B cell (primary cell): ENCODE measurements at regions not wholly inside any gene's neighbourhood (a gene's known extent, or its start where the extent isn't known, plus 50 kb on each side); places are given as distances from the start of the nearest gene placed in this dataset.

Experiments used
- ATAC-seq: fragments of 200-7000 bp; cut with Tn5 transposase; one replicate; pipeline ENCODE4 v1.10.0; 2021; ENCODE audit warnings: low read depth, mild to moderate bottlenecking, moderate number of reproducible peaks, moderate library complexity
- CTCF ChIA-PET: fragments of 350-600 bp; sonication (Branson Sonifier 250); formaldehyde crosslinking; loops from one replicate; lab custom pipeline; 2021; ENCODE audit warnings: antibody characterized with exemption, inconsistent platforms; lab: Charles Lee
- POLR2A ChIA-PET: fragments of 350-600 bp; sonication (Branson Sonifier 250); formaldehyde crosslinking; loops from one replicate; lab custom pipeline; 2021; ENCODE audit warnings: antibody characterized with exemption; lab: Charles Lee
- DNase-seq: peaks from one replicate; pipeline ENCODE4 v3.0.0; 2013
- H2AFZ ChIP-seq: 2 replicates; pipeline ENCODE4 v1.6.1; 2012; ENCODE audit warnings: mild to moderate bottlenecking, low read depth, low read length; ENCODE audit not compliant: insufficient read depth, poor library complexity, severe bottlenecking
- H3K27ac ChIP-seq, 2 donors: 1 replicate in 1 of 2; 2 replicates in 1 of 2; pipeline ENCODE4 v1.5.1; 2012 to 2013; ENCODE audit warnings: low read length in 2 of 2, mild to moderate bottlenecking in 2 of 2, moderate library complexity in 1 of 2
- H3K27me3 ChIP-seq, 4 experiments: fragments of 200-600 bp in 1 of 4; sonication (generic) in 1 of 4; replicated peaks in 1 of 4; 1 replicate in 2 of 4; 2 replicates in 2 of 4; pipeline versions ENCODE4 v1.6.1 to v1.7.0; 2013 to 2016; ENCODE audit warnings: low read length in 3 of 4, mild to moderate bottlenecking in 2 of 4, mixed read lengths in 1 of 4, moderate library complexity in 1 of 4; ENCODE audit not compliant: insufficient read depth in 4 of 4, control insufficient read depth in 3 of 4; ENCODE audit errors: control extremely low read depth in 1 of 4
- H3K36me3 ChIP-seq, 2 experiments: replicated peaks in 1 of 2; 1 replicate in 1 of 2; 2 replicates in 1 of 2; pipeline versions ENCODE4 v1.6.1 to v1.7.1; 2013; ENCODE audit warnings: low read length in 1 of 2; ENCODE audit not compliant: insufficient read depth in 2 of 2, control insufficient read depth in 1 of 2; ENCODE audit errors: control extremely low read depth in 1 of 2, extremely low read depth in 1 of 2
- H3K4me1 ChIP-seq, 2 donors: fragments of 200-600 bp in 1 of 2; sonication (generic) in 1 of 2; 1 replicate in 1 of 2; 2 replicates in 1 of 2; pipeline versions ENCODE4 v1.5.1 to v1.6.1; 2013 to 2017; ENCODE audit warnings: low read length in 2 of 2; ENCODE audit not compliant: control insufficient read depth in 2 of 2, insufficient read depth in 2 of 2
- H3K4me2 ChIP-seq: replicated peaks from 2 replicates; pipeline ENCODE3; 2012; ENCODE audit warnings: mild to moderate bottlenecking, low read depth, low read length; ENCODE audit not compliant: poor library complexity, severe bottlenecking
- H3K4me3 ChIP-seq, 5 experiments: fragments of 200-600 bp in 1 of 5; sonication (generic) in 1 of 5; 1 replicate in 3 of 5; 2 replicates in 2 of 5; pipeline versions ENCODE4 v1.5.1 to v1.7.0; 2011 to 2016; ENCODE audit warnings: low read length in 4 of 5, mild to moderate bottlenecking in 4 of 5, low read depth in 2 of 5, control low read depth in 1 of 5, moderate library complexity in 1 of 5; ENCODE audit not compliant: insufficient read depth in 1 of 5; ENCODE audit errors: control extremely low read depth in 1 of 5, extremely low read depth in 1 of 5
- H3K79me2 ChIP-seq: fragments of 200-600 bp; sonication (generic); one replicate; pipeline ENCODE4 v1.6.0; 2016; ENCODE audit warnings: low read length; ENCODE audit not compliant: control insufficient read depth, insufficient read depth
- H3K9ac ChIP-seq: fragments of 200-600 bp; sonication (generic); 2 replicates; pipeline ENCODE4 v1.6.1; 2017; ENCODE audit warnings: mild to moderate bottlenecking, low read length, moderate library complexity
- H3K9me3 ChIP-seq, 3 donors: one replicate each; pipeline versions ENCODE4 v1.6.1 to v1.7.1; 2013; ENCODE audit warnings: low read length in 2 of 3; ENCODE audit not compliant: control insufficient read depth in 2 of 3, insufficient read depth in 1 of 3; ENCODE audit errors: control extremely low read depth in 1 of 3
- H4K20me1 ChIP-seq: 2 replicates; pipeline ENCODE4 v1.6.0; 2012; ENCODE audit warnings: mild to moderate bottlenecking, low read length; ENCODE audit not compliant: insufficient read depth, control insufficient read depth, poor library complexity, severe bottlenecking
- H3K27ac Mint-ChIP-seq: one replicate; pipeline ENCODE4 v1.8.0; 2021; ENCODE audit warnings: mixed read lengths
- H3K27me3 Mint-ChIP-seq: one replicate; pipeline ENCODE4 v1.8.0; 2021; ENCODE audit warnings: mixed read lengths
- H3K4me1 Mint-ChIP-seq: one replicate; pipeline ENCODE4 v1.8.0; 2021; ENCODE audit warnings: mixed read lengths
- H3K4me3 Mint-ChIP-seq: one replicate; pipeline ENCODE4 v1.8.0; 2021; ENCODE audit warnings: mixed read lengths
- H3K9me3 Mint-ChIP-seq: one replicate; pipeline ENCODE4 v1.8.0; 2022; ENCODE audit warnings: mixed read lengths; ENCODE audit not compliant: insufficient read depth
- CTCF ChIP-seq: fragments of 200-600 bp; IDR thresholded peaks from one replicate; pipeline ENCODE4 v1.8.0; 2022; ENCODE audit warnings: antibody characterized with exemption, mild to moderate bottlenecking
- EZH2 ChIP-seq: IDR thresholded peaks from 2 replicates; pipeline ENCODE4 v1.6.1; 2012; ENCODE audit warnings: borderline replicate concordance, low read depth, mild to moderate bottlenecking, moderate library complexity, low read length; ENCODE audit not compliant: insufficient read depth, poor library complexity, severe bottlenecking
- WGBS: methylation state at CpG from one replicate; pipeline ENCODE4 v1.1.5; 2013; ENCODE audit warnings: missing lambda C conversion rate; ENCODE audit not compliant: insufficient coverage; 5-methylcytosine and 5-hydroxymethylcytosine counted together
- intact Hi-C: fragments of 100-400 bp; cut with micrococcal nuclease; formaldehyde crosslinking; loops from one replicate; pipeline ENCODE4 v1.10.0; 2022

- H4K20me1 ChIP-seq = no peaks in the 10 kb centered on the region
- CTCF ChIA-PET = no interaction called here
- H3K4me3 ChIP-seq = no peak overlapping the region
- H3K9me3 ChIP-seq = no peaks in the 10 kb centered on the region
- no peaks in the 10 kb centered on the region for H3K27me3 Mint-ChIP-seq
- H3K27ac Mint-ChIP-seq = no peak overlapping the region
- TF ChIP-seq CTCF = no peak
- no peak for TF ChIP-seq EZH2
- H3K4me1 ChIP-seq = no peaks in the 10 kb centered on the region
- POLR2A ChIA-PET = no interaction called here
- H3K9me3 Mint-ChIP-seq = no peaks in the 10 kb centered on the region
- H3K27ac ChIP-seq = no peak overlapping the region
- intact Hi-C loops = no loop called here
- H3K4me2 ChIP-seq = no peak overlapping the region
- H3K4me3 Mint-ChIP-seq = no peak overlapping the region
- H3K4me1 Mint-ChIP-seq = no peaks in the 10 kb centered on the region
- DNase-seq (no peak), ATAC-seq (no peak)
- no peaks in the 10 kb centered on the region for H3K36me3 ChIP-seq
- H2AFZ ChIP-seq = no peak overlapping the region
- H3K9ac ChIP-seq = no peak overlapping the region
- no CpG with 5 or more reads among the region's 2 CpGs for whole genome bisulfite sequencing
- no peaks in the 10 kb centered on the region for H3K79me2 ChIP-seq
- no peaks in the 10 kb centered on the region for H3K27me3 ChIP-seq
Measured at GRCh38 chr2:117360586-117360985, 453.9 kb upstream of the DDX18 start.

- no peaks in the 10 kb centered on the region for H3K4me1 ChIP-seq
- H3K27me3 ChIP-seq = no peaks in the 10 kb centered on the region
- H3K79me2 ChIP-seq = no peaks in the 10 kb centered on the region
- no peaks in the 10 kb centered on the region for H4K20me1 ChIP-seq
- no peaks in the 10 kb centered on the region for H3K36me3 ChIP-seq
- peaks cover 3% of the 10 kb centered on the region for H3K9me3 Mint-ChIP-seq
- no peaks in the 10 kb centered on the region for H3K27me3 Mint-ChIP-seq
- TF ChIP-seq EZH2 (no peak), CTCF (no peak)
- ChIA-PET CTCF (no interaction called here), POLR2A (no interaction called here)
- no peaks in the 10 kb centered on the region for H3K4me1 Mint-ChIP-seq
- H3K9ac ChIP-seq = no peak overlapping the region
- H3K4me3 ChIP-seq = no peak overlapping the region
- no peak overlapping the region for H2AFZ ChIP-seq
- H3K27ac ChIP-seq = no peak overlapping the region
- no peaks in the 10 kb centered on the region for H3K9me3 ChIP-seq
- no peak overlapping the region for H3K27ac Mint-ChIP-seq
- intact Hi-C loops = no loop called here
- H3K4me3 Mint-ChIP-seq = no peak overlapping the region
- no peak for ATAC-seq
- no peak overlapping the region for H3K4me2 ChIP-seq
- WGBS = no CpG with 5 or more reads among the region's 4 CpGs
- DNase-seq = no peak
Measured at GRCh38 chr2:117378653-117379052, 435.8 kb upstream of the DDX18 start.
